ENCODE measurements at regions not wholly inside any gene's neighbourhood (a gene's known extent, or its start where the extent isn't known, plus 50 kb on each side); places are given as distances from the start of the nearest gene placed in this dataset.

GRCh38 chr2:234378440-234378839, 118.4 kb downstream of the ARL4C start:
- no peak for TF ChIP-seq CTCF (IDR thresholded peaks at IDR 0.05)

GRCh38 chr2:234377761-234378391, 119.0 kb downstream of the ARL4C start:
- no peak for TF ChIP-seq CTCF (IDR thresholded peaks at IDR 0.05)

GRCh38 chr2:234376229-234376628, 120.7 kb downstream of the ARL4C start:
- TF ChIP-seq CTCF (IDR thresholded peaks at IDR 0.05) = no peak

- TF ChIP-seq CTCF (IDR thresholded peaks at IDR 0.05) = no peak
Measured at GRCh38 chr2:234375176-234375880, 121.6 kb downstream of the ARL4C start.

- no peak for TF ChIP-seq CTCF (IDR thresholded peaks at IDR 0.05)
Measured at GRCh38 chr2:234374736-234375135, 122.1 kb downstream of the ARL4C start.

- no peak for TF ChIP-seq CTCF (IDR thresholded peaks at IDR 0.05)
Measured at GRCh38 chr2:234374150-234374508, 122.8 kb downstream of the ARL4C start.

- no peak for TF ChIP-seq CTCF (IDR thresholded peaks at IDR 0.05)
Measured at GRCh38 chr2:234373481-234374149, 123.3 kb downstream of the ARL4C start.
